Stimulated activated CD4-positive, alpha-beta T cell treated with anti-CD3 and anti-CD28 coated beads, Interleukin-4, amount 100 ng/mL, for 1 hour (primary cell): ENCODE measurements at regions not wholly inside any gene's neighbourhood (a gene's known extent, or its start where the extent isn't known, plus 50 kb on each side); places are given as distances from the start of the nearest gene placed in this dataset.

ENCODE experiments used
- DNase-seq: peaks from one replicate; pipeline ENCODE4 v3.0.0-alpha.2; 2020

DNA sequence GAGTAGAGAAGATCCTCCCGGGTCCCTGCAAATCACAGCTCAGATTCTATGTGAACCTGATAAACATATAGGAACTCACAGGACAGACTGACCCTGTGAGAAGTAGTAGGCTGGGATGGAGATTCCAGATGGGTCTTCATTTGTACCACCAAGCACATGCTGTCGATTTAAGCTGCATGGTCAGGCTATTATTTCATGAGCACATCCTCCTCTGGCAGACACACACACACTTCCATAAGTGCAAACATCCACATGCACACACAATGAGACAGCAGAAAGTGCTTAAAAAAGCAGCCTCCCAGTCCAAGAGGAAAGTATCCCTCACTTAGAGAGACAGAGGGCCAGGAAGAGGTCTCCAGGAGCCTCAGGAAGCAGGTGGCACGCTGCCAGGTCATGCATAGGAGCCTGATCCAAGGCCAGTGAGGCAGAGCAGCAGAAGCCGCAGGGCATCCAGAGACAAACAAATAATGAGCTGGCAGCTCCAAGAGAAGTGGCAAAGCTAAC is 131.8 kb downstream of the UNC5CL start:
- DNase-seq: no peak

DNA sequence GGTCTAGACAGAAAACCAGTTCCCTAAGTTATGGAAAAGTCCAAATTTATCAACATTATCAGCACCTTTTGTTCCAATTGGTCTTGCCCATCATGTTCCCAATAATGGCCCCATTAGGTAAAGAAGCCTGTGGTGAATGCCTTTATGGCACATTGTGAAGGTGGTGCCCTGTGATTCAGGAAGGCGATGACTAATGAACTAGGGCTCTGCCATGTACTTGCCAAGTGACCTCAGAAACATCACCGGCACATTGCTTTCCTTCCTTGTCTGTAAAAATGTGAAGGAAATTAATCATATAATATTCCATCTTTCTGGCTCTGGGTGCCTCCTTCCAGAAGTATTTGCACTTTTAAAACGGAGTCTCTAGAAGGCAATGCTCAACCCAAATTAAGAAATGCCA is 132.3 kb downstream of the UNC5CL start:
- no peak for DNase-seq

DNA sequence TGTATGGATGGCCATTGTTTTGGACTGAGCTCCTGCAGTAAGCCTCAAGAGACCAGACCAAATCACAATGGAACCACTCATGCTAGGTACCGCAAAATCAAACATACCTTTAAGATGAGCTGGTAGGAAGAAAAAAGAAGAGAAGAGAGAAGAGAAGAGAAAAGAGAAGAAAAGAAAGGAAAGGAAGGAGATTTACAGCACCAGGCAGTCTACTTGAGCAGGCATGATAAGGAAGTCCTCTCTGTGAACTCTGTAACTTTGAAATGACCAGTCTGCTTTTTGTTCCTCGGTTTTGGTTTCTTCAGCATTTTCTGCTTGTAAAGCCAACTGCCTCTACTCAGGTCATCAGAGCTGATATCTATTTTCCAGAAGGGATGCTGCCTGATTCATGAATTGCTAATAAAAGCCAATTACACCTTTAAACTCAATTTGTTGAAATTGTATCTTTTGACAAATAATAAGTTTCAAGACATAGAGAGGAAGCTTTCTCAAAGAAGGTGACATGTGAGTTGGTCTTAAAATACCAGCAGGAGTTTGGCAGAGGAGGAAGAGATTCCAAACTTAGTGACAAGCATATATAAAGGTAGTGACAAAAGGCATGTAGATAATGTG is 134.3 kb downstream of the UNC5CL start:
- DNase-seq: no peak

DNA sequence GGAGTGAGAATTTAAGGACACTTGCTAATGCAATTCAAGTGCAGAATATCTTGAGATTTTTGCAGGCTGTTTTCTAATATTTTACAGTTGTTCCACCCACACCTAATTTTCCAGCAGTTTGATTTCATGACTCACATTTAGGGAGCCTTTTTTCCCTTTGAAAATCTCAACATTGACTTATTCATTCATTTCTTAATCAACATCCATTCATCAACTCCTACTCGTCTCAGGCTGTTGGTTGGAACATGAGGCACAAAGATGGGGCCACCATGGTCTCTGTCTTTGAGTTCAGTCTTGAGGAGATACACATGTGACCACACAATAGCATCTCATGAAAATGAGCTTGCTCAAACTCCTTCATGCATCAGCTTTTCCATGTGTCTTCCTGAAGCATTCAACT is 135.6 kb downstream of the UNC5CL start:
- no peak for DNase-seq

DNA sequence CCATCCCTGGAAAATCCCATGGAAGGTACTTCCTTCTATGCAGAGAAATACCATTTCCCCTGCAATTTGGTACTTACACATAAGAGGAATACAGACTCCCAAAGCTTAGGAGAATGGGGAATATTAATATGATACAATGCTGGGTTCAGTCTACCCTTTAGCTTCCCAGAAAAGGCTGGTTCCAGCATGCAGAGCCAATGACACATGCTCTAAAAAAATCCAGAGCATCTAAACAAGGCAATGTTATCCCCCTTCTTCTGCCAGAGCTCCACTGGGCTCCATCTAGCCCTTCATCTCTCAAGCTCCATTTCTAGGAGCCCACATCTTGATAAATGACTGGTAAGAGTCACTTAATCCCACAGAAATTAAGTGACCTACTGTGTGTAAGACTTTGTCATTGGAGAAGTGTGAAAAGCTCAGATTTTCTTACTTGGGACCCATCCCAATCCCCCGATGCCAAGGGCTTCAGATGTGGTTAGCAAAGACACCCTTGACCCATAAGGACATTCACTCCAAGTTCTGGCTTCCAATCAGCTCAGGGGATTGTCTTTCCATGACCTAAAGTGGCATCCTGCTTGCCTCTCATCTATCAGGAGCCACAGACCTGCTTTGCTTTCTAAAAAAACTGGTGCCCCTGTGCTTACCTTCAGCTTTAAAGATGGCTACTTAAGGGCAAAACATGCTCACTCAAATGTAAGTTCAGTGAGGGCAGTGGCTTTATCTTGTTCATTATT is 137.5 kb downstream of the UNC5CL start:
- DNase-seq: no peak

DNA sequence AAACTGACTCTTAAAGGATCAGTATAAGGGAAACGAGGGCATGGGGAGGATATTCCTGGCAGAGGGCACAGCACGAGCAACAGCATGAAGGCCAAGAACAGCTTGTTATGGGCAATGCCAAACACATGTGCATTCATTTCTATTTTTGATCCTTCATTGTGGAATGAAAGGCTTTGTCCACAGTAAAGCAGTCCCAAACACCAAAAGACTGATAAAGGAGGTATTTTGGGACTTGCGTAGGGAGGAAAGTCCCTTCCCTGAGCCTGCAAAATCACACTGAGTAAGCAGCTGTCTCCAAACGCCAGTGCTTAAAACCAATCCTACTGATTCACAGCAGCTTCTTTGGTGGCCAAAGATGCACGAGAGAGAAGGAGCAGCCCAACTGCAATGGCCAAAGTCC is 138.2 kb downstream of the UNC5CL start:
- DNase-seq: no peak

DNA sequence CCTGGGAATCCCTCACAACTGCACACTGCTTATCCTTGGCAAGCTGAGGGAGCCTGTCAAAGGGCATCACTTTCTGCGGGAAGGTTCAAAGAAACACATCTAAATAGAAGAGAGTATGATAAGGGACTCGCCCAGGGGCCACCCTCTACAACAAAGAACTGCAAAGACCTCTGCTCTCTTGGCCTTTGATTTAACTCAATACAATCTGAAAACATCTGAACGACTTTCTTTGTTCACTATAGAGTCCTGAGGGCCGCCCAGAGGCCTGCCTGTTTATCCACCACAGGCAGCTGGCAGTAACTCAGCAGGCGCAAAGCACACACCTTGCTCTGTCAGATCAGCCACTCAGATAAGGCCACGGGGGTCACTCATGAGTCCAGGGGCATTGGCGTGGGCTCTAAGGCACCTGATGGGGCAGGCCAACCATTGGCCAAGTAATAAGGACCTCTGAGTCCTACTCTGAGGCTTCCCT is 139.3 kb downstream of the UNC5CL start:
- no peak for DNase-seq

DNA sequence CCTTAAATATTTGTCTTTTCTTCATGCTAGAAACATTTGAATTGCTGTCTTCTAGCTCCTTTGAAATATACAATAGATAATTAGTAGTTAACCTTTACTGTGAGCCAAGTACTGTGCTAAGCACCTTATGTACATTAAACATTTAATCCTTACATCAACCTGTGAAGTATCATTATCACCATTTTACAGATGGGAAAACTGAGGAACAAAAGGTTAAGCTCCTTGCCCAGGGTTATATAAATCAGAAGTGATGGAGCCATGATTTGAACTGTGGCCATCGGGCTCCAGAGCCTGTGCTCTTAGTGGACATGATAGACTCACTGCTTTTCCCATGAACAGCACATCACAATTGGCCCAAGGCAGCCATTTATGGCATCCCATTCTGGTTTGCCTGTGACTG is 140.9 kb downstream of the UNC5CL start:
- DNase-seq: no peak

DNA sequence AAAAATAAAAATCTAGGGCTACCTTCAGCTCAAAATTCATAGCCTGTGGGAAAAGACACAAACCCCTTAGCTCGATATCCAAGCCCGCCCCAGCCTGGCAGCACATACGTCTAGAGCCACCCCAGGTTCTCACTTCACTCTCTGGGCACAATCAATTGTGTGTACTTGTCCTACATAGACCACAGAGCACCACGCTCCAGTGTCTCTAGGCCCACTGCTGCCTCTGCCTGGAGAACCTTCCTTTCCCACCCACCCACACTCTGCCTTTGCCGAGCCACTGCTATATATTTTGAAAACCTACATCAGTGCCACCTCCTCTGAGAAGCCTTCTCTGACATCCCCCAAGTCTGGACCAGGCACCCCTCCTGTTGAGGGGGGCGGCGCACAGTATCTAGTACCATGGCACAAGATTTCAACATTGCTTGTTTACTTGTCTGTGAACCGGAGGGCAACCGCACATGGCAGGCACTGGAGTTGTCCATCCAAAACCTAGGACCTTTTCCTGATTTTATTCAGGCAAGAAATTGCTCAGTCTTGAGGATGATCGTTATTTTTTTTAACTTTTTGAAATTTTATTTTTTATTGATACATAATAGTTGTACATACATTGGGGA is 141.5 kb downstream of the UNC5CL start:
- no peak for DNase-seq

DNA sequence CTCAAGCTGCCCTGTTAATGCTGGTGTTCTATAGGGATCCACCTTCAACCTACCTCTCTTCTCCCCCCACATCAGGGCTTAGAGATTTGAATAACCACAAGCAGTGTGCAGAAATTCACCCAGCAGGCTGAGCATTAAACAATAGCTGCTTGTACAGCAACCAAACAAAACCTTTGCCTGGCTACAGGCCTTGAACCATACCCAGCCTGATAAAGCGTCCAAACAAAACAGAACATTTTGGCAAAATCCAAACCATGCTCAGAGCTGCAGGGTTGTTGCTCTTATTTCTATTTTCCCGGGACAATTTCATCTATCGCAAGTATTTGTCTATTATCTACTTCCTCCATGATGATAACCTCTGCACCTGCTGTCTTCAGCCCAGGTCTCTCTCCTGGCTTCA is 142.3 kb downstream of the UNC5CL start:
- DNase-seq: no peak

DNA sequence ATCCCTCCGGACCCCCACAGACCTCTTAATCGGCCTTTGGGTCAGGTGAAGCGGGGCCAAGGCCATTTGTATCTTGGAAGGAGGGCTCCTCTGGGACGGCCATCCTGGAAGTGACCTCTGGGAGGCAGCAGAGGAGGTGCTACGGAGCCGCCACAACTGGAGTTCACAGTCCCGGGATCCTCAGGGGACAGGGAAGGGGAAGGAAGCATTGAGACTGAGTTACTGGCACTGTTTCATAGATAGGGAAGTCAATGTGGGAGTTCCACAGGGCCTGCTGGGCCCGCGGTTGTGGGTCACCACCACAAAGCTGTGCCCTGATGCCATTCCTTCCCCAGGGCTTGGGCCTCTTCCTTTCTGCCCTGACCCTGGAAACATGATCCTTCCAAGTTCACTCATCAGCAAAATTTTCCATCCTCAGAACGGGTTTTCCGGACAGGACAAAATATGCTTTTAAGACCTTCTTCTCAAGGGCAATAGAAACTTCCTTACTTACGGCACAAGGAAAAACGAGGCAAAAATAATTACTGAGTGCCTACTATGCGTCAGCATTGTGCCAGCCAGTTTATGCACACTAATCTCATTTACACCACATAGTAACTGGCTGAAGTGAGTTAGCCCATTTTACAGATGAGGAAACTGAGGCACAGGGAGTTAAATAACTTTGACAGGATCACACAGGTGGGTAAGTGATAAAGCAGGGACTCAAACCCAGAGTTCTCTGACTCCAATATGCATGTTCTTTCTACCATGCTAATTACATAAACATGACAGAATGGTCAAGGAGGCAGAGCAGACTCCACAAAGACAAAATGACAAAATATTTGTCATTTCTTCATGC is 143.8 kb downstream of the UNC5CL start:
- DNase-seq: no peak

DNA sequence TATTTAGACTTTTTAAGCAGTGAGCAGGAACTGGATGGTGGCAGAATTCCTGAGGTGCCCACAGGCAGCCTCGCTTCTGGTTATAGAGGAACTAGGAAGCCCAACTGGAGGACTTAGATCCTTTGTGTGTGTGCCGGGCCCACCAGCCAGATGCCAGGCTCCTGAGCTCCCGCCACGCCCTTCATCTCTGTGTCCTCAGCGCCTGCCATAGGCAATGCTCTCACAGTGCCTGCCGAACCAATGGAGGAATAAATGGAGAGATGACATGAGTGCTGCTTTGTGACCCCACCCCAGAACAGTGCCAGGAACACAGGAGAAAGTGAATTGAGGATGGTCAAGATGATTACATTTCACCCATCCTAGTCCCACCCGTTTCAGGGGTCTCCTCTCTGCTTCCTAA is 146.0 kb downstream of the UNC5CL start:
- DNase-seq: no peak

DNA sequence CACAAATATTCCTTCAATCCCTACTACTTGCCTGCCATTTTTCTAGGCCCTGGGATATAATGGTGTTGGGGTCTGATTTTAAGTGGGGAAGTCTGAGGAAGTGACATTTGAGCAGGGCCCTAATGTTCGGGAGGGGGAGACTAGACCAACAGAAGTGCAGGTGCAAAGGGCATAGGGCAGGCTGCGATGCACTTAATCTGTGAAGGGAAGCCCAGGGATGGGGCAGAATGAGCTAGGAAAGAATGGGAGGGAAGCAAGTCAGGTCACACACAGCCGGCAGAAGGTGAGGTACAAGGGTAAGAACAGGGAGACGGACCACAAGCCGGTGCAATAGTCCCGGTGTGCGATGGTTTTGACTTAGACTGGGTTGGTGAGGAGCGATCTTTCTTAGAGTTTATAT is 146.8 kb downstream of the UNC5CL start:
- no peak for DNase-seq

DNA sequence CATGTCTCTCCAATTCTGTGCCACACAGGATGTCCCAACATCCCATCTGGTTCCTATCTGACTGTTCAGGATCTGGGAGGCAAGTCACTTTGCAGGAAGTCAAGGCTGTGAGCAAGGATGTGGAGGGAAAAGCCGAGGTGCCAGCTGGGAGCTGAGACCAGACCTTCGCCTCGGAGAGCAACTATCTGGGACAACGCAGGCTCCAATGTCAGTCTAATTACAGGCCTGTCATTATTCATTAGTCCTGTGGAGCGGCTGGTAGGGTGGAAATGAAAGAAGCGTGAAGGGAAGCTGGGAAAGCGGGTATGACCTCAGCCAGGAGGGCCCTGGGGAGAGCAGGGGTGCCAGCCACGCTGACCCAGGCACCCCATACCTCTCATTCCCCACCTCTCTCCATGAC is 147.3 kb downstream of the UNC5CL start:
- DNase-seq: no peak

DNA sequence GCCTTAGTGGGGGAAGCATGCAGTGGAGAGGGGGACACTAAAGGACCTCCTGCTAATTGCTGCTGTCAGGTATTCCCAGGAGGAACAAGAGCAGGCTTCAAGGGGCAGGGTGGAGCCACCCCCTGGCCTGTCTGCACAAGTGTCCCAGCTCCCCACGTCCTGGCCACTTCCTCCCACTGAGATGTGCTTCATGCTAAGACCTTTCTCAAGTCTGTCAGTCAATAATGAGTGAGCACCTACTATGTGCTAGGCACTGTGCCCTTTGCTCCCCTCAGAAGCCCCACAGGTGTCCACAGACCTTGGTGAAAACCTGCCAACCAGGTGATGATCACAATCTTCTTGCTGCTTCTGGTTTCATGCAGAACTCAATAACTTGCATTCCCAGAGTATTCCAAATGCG is 147.9 kb downstream of the UNC5CL start:
- DNase-seq: no peak

DNA sequence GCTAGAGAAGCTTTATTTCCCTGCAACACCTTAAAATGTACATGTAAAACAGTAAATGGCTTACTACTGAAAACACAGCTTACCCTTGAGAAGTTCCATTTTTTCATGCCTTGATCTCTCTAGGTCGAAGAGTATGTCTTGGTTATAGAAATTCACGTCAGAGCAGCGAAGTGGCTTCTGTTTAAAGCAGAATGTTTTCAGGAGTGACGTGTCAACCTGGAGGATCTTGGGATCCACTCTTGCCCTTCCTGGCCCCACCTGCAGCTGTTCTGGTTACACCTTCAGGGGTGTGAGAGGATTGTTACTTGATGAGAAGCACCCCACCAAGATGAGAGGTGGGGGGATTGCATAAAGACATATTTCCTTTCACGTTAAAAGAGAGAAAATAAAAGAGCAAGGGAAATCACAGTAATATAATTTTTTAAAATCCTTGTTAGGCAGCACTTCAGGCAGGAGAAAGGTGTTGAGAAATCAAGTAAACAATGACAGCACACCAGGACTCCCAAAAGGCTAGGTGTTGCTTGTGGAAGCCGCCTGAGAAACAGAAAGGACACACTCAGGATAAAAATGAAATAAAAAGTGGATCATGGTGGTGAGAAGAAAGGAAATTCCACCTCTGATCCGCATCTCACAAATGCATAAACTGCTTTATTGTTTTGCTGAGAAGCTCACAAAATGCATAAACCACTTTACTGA is 149.7 kb downstream of the UNC5CL start:
- DNase-seq: no peak

DNA sequence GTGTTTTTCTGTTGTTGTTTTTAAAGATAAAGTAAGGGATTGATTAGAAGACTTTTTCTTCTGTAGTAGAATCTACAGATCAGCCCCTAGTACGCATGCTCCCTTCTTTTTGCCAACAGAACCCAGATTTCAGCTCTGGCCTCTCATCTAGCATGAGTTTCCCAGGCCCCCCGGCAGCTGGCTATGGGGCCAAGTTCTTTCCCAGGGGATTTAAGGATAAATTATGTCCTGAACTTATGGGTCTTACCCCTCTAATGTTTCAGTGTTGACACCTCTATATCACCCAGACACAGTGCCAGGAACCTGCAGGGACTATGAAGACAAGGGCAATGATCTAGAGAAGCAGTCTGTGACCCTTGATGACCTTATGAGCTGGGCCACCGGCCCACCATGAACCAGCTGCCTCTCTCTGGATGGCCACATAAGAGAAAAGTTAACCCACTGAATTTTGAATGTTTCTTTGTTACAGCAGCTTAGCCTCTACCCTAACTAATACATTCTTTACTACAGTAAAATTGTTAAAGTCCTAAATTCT is 150.5 kb downstream of the UNC5CL start:
- DNase-seq: no peak

DNA sequence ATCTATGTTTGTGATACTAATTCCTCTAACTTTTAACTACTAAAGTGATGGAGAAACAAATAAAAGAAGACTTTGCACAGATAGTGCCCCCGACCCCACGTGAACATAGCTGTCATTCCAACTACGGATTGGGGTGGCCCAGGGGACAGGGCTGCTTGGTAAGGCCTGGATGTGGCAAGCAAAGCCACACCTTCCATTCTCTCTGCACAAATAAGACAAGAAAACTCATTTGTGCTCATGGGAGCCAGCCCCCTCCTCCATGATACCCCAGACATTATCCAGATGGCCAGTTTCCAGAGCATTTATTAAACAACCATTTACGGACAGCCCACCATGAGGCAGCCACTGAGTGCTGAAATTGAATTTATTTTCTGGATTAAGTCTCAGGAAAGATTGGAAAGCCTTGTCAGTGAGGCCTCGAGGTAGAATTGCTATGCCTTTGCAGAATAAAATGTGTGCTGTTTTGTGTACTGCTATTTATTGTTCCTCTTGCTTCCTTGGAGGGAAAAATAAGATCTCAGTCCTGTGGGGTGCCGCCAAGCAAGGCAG is 151.2 kb downstream of the UNC5CL start:
- no peak for DNase-seq

DNA sequence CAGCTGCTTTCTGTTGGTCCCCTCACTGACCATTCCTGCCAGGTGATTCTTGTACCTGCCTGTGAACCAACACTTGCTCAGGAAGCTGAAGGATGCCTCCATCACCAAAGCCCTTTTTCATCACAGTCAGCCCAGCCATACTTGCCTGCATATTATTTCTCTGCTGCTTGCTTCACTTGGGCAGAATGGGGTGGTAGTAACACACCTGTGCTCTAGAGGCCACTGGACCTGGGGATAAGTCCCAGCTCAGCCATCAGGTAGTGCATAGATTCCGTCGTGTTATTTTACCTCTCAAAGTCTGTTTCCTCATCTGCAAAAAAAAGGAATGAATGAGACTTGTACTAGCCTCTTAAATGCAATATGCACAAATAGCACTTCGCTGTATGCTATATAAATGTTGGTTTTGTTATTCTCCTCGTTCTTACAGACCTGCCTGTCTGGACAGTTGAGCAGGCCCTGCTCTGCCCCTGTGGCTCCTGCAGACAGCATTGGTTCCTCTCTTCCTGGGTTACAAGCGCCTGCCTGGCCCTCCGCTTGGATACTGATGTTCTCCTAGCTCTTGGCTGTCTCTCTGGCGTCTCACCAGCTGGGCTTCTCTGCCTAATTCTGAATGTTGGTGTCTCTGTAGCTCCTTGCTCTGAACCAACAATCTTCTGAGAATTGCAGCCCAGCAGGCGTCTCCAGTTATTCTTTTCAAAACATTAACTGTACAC is 151.8 kb downstream of the UNC5CL start:
- DNase-seq: no peak

DNA sequence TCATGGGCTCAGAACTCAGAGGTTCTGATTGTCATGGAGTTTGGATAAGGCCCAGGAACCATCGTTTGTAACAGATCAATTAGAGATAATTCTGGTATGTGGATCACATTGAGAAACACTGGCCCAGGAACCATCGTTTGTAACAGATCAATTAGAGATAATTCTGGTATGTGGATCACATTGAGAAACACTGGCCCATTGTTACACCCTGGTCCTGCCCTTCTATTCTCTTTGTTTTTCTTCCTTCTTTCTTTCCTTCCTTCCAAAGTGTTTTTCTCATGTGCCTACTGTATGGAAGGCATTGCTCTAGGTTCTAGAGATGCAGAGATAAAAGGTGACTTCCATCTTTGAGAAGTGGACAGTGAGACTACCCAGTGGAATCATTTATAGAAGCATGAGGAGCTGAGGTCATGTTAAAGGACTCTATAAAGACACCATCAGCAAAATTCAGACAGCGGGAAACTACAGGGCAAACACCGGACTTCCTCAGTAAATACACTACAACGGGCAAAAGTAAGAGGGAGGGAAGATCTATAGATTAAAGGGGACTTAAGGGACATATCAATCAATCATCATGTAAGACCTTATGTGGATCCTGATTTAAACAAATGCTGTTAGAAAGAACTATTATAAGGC is 153.8 kb downstream of the UNC5CL start:
- no peak for DNase-seq
